Liver (tissue), 8 donors: ENCODE measurements at regions not wholly inside any gene's neighbourhood (a gene's known extent, or its start where the extent isn't known, plus 50 kb on each side); places are given as distances from the start of the nearest gene placed in this dataset.

Experiments
- DNase-seq: peaks from one replicate; pipeline ENCODE4 v3.0.0-alpha.2; 2017; ENCODE audit warnings: low spot score
- H3K27ac ChIP-seq, 2 donors: one replicate each; pipeline ENCODE4 v1.7.0; 2013; ENCODE audit warnings: inconsistent platforms in 2 of 2, low read length in 2 of 2, control low read depth in 1 of 2, low read depth in 1 of 2, mild to moderate bottlenecking in 1 of 2
- H3K27me3 ChIP-seq, 4 donors: one replicate each; pipeline versions ENCODE4 v1.6.1 to v1.7.0; 2013; ENCODE audit warnings: low read length in 3 of 4, inconsistent platforms in 1 of 4, mild to moderate bottlenecking in 1 of 4, moderate library complexity in 1 of 4; ENCODE audit not compliant: control insufficient read depth in 4 of 4, insufficient read depth in 4 of 4
- H3K36me3 ChIP-seq, 4 donors: one replicate each; pipeline versions ENCODE4 v1.6.1 to v1.7.0; 2013; ENCODE audit warnings: low read length in 3 of 4, mild to moderate bottlenecking in 3 of 4, low read depth in 1 of 4, moderate library complexity in 1 of 4; ENCODE audit not compliant: control insufficient read depth in 4 of 4, insufficient read depth in 3 of 4
- H3K4me1 ChIP-seq, 4 donors: one replicate each; pipeline versions ENCODE4 v1.6.1 to v1.7.0; 2013; ENCODE audit warnings: low read length in 3 of 4, mild to moderate bottlenecking in 3 of 4, moderate library complexity in 1 of 4; ENCODE audit not compliant: control insufficient read depth in 4 of 4, insufficient read depth in 4 of 4
- H3K4me3 ChIP-seq, 3 donors: one replicate each; pipeline versions ENCODE4 v1.6.1 to v1.7.0; 2013; ENCODE audit warnings: low read length in 3 of 3, control low read depth in 1 of 3, low read depth in 1 of 3, mild to moderate bottlenecking in 1 of 3
- H3K9ac ChIP-seq, 2 donors: one replicate each; pipeline ENCODE4 v1.7.0; 2013; ENCODE audit warnings: low read length in 2 of 2, mild to moderate bottlenecking in 2 of 2, moderate library complexity in 2 of 2, control low read depth in 1 of 2, low read depth in 1 of 2
- H3K9me3 ChIP-seq, 4 donors: one replicate each; pipeline versions ENCODE4 v1.6.1 to v1.7.0; 2013; ENCODE audit warnings: low read length in 3 of 4; ENCODE audit not compliant: control insufficient read depth in 4 of 4
- CTCF ChIP-seq: fragments of 150-350 bp; IDR thresholded peaks from 2 replicates; pipeline ENCODE4 v1.5.1; 2017; ENCODE audit warnings: improper control_type of control experiment, low read depth, low read length; ENCODE audit not compliant: missing input control
- FOXA1 ChIP-seq: IDR thresholded peaks from 2 replicates; pipeline ENCODE4 v1.6.1; 2016; ENCODE audit warnings: antibody characterized with exemption
- FOXA2 ChIP-seq: IDR thresholded peaks from 2 replicates; pipeline ENCODE4 v1.6.1; 2016; ENCODE audit warnings: antibody characterized with exemption
- NR2F2 ChIP-seq: IDR thresholded peaks from 2 replicates; pipeline ENCODE4 v1.6.1; 2016; ENCODE audit warnings: antibody characterized with exemption
- RXRA ChIP-seq, 2 donors: IDR thresholded peaks; 2 replicates each; pipeline ENCODE4 v1.6.1; 2017 to 2018; ENCODE audit warnings: antibody characterized with exemption in 2 of 2, mild to moderate bottlenecking in 1 of 2
- SP1 ChIP-seq: IDR thresholded peaks from 2 replicates; pipeline ENCODE4 v1.6.1; 2018; ENCODE audit warnings: antibody characterized with exemption, mild to moderate bottlenecking
- TAF1 ChIP-seq: conservative IDR thresholded peaks from 2 replicates; pipeline ENCODE4 v1.6.1; 2016; ENCODE audit warnings: antibody characterized with exemption, mild to moderate bottlenecking
- YY1 ChIP-seq: IDR thresholded peaks from 2 replicates; pipeline ENCODE4 v1.6.1; 2016; ENCODE audit warnings: antibody characterized with exemption, mild to moderate bottlenecking
- WGBS: extraction: QIAGEN DNeasy Blood & Tissue Kit; methylation state at CpG from one replicate; pipeline ENCODE4 v1.1.7; 2013; 5-methylcytosine and 5-hydroxymethylcytosine counted together
- donor health status: healthy.
- donor health status: healthy.
- donor health status: healthy.
- donor health status: healthy.
- donor health status: healthy.

GRCh38 chr22:49013707-49014106 is 814.0 kb downstream of the BRD1 start:
- no peak overlapping the region for H3K9ac ChIP-seq
- WGBS: 85% methylated on average over 12 of the region's 12 CpGs
- H3K9me3 ChIP-seq: no peaks in the 10 kb centered on the region
- peaks cover 0 to 2% (median 1%) of the 10 kb centered on the region in 4 donors for H3K27me3 ChIP-seq
- H3K4me1 ChIP-seq: no peaks in the 10 kb centered on the region
- no peak for TF ChIP-seq FOXA1
- no peaks in the 10 kb centered on the region for H3K36me3 ChIP-seq
- no peak for DNase-seq
- H3K27ac ChIP-seq: no peak overlapping the region
- H3K4me3 ChIP-seq: no peak overlapping the region

DNA sequence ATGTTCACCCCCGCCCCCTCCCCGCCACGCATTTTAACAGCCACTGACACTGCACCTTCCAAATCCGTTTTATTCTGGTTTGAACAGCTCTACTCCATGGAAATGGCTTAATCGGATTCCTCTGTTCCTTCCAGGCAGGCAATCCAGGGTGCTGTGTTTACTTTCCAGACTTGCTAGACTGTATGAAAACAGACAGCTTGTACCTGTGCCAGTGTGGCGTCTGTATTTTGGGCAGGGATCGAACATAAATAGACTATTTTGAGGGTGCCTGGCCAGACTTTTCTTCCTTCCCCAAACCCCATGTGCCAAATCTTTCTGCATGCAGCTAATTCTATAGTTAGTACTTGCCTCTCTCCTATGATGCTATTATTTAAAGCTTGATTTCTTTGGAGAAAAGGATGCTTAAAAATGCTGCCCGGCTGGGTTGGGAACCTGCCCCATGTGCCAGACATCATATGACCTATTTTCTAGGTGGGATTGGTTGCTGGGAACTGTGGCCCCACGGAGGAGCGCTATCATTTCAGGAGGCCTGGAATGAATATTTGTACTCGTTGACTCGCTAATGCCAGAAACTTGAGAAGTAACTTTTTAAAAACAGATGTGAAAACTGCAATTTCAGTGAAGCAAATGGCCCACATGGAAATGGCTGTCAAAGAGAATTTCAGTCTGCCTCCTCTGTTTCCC is 814.8 kb downstream of the BRD1 start:
- no peak for DNase-seq
- no peaks in the 10 kb centered on the region for H3K4me1 ChIP-seq

GRCh38 chr22:49011769-49012648 is 815.7 kb downstream of the BRD1 start:
- Histone ChIP-seq H3K4me1 (no peaks in the 10 kb centered on the region), H3K9ac (no peak overlapping the region), H3K27ac (no peak overlapping the region), H3K27me3 (peaks cover 0 to 4% (median 1%) of the 10 kb centered on the region in 4 donors), H3K4me3 (no peak overlapping the region), H3K9me3 (no peaks in the 10 kb centered on the region), H3K36me3 (no peaks in the 10 kb centered on the region)
- TF ChIP-seq FOXA1: no peak
- no peak for TF ChIP-seq NR2F2
- TF ChIP-seq FOXA2: no peak
- no peak for TF ChIP-seq SP1
- 63% methylated on average over 16 of the region's 16 CpGs for WGBS
- DNase-seq: no peak

More for the DNA sequence above, 814.8 kb downstream of the BRD1 start:
- H3K27ac ChIP-seq: no peak overlapping the region
- no peaks in the 10 kb centered on the region for H3K36me3 ChIP-seq
- H3K27me3 ChIP-seq: peaks cover 0 to 4% (median 1%) of the 10 kb centered on the region in 4 donors
- H3K9me3 ChIP-seq: no peaks in the 10 kb centered on the region
- 72% methylated on average over 12 of the region's 12 CpGs for WGBS
- no peak overlapping the region for H3K9ac ChIP-seq
- H3K4me3 ChIP-seq: no peak overlapping the region
- no peak for TF ChIP-seq YY1

DNA sequence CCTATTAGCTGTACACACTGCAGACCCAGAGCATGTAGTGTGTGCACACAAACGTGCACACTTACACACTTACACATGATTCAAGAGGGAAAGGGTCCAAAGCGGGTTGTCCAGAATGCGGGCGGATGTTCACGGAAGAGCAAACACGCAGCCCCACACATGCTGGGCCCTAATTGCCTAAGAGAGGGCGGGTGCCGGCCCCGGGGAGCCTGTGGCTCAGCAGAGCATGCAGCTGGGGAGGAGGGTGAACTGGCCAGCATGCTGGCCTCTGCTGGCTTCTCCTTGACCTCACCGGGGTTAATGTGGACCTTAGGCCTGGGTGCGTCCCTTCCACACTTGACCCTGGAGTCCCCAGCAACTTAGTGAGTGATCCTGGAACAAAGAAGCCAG is 816.3 kb downstream of the BRD1 start:
- TF ChIP-seq YY1 (no peak), TAF1 (no peak), RXRA (IDR thresholded peaks at IDR 0.05) (no peak), NR2F2 (no peak), CTCF (no peak), FOXA2 (no peak), SP1 (no peak), FOXA1 (no peak)
- no peaks in the 10 kb centered on the region for H3K36me3 ChIP-seq
- 65% methylated on average over 11 of the region's 11 CpGs for WGBS
- H3K9ac ChIP-seq: no peak overlapping the region
- no peak for DNase-seq
- no peaks in the 10 kb centered on the region for H3K9me3 ChIP-seq
- H3K27ac ChIP-seq: no peak overlapping the region
- no peak overlapping the region for H3K4me3 ChIP-seq
- no peaks in the 10 kb centered on the region for H3K4me1 ChIP-seq
- H3K27me3 ChIP-seq: peaks cover 0 to 2% (median 1%) of the 10 kb centered on the region in 4 donors
